Stimulated activated CD8-positive, alpha-beta memory T cell treated with anti-CD3 and anti-CD28 coated beads, Interleukin-12 subunit alpha, Interleukin-12 subunit beta, amount 100 ng/mL, for 1 hour (primary cell): ENCODE measurements at regions not wholly inside any gene's neighbourhood (a gene's known extent, or its start where the extent isn't known, plus 50 kb on each side); places are given as distances from the start of the nearest gene placed in this dataset.
"Not testable (repeated sequence)": the region's sequence is repeated elsewhere in the genome, so short reads cannot be mapped to it uniquely, and the experiment has no call there.

ENCODE experiments used
- DNase-seq: peaks from one replicate; pipeline ENCODE4 v3.0.0-alpha.2; 2020; ENCODE audit warnings: low read depth

GRCh38 chr6:11452106-11452505, 85.4 kb upstream of the TMEM170B start:
- DNase-seq = not testable (repeated sequence)

- DNase-seq = no peak
These were observed 87.5 kb upstream of the TMEM170B start for GRCh38 chr6:11450037-11450436.

GRCh38 chr6:11449408-11449807, 88.1 kb upstream of the TMEM170B start:
- DNase-seq = no peak

DNA sequence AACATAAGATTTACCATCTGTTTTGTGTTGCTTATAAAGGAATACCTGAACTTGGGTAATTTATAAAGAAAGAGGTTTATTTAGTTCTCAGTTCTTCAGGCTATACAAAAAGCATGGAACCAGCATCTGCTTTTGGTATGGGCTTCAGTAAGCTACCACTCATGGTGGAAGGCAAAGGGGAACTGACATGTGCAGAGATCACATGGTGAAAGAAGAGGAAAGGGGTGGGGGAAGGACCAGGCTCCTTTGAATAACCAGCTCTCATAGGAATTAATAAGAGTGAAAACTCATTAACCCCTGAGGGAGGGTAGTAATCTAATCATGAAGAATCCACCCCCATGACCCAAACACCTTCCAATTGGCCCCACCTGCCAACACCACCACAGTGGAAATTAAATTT, 89.5 kb upstream of the TMEM170B start:
- no peak for DNase-seq

DNA sequence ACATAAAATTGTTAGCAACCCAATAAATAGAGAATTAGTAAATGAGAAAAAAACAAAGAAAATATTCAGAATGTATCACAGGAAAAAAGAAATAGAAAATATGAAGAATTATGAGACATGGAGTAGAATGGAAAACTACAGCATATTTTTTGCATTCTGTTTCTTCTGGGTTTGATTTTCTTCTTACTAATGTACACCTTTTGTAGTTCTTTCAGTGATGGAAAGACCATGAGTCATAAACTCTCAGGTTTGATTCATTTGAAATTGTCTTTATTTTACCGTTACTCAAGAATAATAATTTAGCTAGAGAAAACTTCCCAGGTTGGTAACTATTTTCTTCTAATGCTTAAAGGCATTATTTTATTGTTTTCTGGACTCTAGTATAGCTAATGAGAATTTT, 90.3 kb upstream of the TMEM170B start:
- DNase-seq = no peak

- DNase-seq = no peak
These were observed 92.4 kb upstream of the TMEM170B start for GRCh38 chr6:11445146-11445545.

DNA sequence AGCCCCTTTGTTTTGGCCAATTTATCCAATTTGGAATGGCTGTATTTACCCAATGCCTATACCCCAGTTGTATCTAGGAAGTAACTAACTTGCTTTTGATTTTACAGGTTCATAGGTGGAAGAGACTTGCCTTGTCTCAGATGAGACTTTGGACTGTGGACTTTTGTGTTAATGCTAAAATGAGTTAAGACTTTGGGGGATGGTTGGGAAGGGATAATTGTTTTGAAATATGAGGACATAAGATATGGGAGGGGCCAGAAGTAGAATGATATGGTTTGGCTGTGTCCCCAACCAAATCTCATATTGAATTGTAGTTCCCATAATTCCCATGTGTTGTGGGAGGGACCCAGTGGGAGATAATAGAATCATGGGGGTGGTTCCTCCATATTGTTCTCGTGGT, 94.4 kb upstream of the TMEM170B start:
- not testable (repeated sequence) for DNase-seq

DNA sequence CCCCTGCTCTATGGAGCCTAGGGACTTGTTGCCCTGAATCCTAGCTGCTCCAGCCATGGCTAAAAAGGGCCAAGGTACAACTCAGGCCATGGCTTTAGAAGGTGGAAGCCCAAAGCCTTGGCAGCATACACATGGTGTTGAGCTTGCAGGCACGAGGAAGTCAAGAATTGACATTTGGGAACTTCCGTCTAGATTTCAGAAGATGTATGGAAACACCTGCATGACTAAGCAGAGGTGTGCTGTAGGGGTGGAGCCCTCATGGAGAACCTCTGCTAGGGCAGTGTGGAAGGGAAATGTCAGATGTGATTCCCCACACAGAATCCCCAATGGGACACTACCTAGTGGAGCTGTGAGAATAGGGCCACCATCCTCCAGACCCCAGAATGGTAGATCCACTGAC, 95.1 kb upstream of the TMEM170B start:
- DNase-seq = no peak

DNA sequence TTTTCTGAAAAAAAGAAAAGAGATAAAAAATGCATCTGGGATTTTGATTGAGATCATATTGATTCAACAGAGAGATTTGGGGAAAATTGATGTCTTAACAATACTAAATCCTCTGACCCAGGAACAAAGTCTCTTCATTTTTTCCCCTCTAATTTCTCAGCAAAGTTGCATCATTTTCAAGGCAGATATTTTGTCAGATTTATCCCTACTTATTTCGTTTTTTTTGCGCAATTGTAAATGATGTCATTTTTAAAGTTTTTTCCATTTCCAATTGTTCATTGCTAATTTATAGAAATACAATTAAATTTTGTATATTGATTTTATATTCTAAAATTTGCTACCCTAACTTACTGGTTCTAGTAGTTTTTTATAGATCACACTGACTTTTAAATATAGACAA, 97.7 kb upstream of the TMEM170B start:
- DNase-seq = no peak

- no peak for DNase-seq
These were observed 98.5 kb upstream of the TMEM170B start for GRCh38 chr6:11439017-11439420.

- DNase-seq = no peak
These were observed 99.6 kb upstream of the TMEM170B start for GRCh38 chr6:11437824-11438459.

DNA sequence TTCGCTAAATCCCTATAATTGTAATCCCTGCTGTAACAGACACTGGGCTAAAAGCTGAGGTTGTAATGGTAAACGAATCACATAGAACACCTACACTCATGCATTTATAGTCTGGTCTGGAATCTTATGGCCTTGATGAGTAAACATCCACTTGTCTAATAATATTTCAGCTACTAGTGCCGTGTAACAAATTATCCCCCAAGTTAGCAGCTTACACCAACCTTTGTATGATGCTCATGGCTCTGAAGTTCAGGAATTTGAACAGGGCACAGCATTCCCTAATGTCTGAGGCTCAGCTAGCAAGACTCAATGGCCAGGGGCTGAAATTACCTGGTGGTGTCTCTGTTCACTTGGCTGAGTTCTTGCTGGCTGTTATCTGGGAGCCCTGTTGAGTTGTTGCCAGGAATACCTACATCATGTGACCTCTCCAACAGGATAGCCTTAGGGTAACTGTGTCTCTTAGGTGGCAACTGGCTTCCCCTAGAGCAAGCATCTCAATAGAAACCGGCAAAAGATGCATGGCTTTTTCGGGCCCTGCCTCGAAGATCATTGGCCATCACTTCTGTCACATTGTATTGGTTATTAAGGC, 100.9 kb upstream of the TMEM170B start:
- DNase-seq = no peak

DNA sequence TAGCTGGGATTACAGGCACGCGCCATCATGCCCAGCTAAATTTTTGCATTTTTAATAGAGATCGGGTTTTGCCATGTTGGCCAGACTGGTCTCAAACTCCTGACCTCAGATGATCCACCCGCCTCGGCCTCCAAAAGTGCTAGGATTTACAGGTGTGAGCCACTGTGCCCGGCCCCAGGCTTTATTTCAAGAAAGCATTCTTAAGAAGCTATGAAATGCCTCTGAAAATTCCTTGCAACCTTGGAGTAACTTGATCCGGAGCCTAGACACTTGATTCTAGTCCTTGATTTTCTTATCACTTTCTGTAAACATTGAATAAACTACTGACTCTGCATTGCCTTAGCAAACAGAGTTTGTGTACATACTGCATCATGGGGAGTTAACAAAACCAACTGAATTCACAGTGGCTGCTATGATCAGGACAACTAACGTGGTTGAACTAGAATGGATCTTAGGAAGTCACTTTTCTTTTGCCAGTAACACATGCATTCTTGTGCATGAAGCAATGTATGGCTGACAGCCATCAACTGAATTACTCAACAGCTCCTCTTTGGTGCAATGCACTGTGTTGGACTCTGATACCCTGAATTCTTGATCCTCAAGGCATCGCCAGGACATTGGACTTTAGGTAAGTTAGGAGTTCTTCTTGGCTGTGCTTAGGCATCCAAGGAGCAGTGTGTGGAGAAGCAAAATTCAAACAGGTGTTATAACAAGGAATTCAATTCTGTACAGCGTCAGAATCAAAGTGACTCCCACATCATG, 102.8 kb upstream of the TMEM170B start:
- no peak for DNase-seq

DNA sequence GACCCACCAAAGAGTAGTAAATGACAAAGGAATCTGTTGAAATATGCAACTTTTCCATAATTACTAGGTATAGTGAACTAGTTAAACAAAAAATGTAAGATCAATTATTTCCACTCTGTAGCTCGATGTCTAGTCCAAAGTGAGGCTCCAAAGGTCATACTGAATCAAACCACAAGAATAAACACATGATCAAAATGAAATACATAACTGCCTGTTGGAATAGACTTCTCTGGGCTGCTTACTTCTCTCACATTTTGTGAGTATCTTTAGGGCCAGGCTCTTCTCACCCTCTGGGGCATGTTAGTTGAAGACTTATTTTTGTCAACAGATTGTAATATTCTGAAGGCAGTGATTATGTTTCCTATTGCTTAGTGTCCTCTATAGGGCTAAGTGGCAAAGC, 103.7 kb upstream of the TMEM170B start:
- no peak for DNase-seq

DNA sequence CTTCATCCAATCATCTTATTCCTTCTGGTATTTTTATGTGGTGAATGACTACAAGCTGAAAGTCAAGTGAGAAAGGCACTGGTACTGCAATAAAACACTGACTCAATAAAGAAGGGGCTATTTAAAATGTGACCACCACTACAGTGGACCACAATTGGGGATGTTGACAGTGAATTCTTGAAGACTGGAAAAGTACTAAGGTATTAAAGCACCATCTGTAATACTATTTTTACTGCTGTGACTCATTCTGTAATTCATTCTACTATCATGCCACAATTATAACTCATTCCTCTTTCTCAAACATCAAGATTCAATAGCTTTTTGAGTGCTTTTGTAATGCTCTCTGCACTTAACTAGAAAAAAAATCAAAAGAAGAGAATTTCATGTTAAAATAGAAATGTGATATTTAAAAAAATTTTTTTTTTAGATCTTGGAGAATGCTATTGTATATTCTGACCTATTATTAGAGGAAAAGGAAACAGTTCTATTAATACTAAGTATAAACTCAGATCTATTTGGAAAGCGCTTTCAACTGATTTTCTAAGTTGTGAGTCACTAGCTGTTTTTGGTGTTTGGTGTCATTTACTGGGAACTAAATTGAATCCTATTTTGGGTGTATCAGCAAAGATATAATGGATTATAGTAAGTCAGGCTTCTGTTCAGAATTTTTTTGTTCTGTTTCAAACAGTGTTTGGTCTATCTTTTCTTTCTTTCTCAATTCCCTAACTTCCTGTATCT, 104.7 kb upstream of the TMEM170B start:
- DNase-seq = no peak

DNA sequence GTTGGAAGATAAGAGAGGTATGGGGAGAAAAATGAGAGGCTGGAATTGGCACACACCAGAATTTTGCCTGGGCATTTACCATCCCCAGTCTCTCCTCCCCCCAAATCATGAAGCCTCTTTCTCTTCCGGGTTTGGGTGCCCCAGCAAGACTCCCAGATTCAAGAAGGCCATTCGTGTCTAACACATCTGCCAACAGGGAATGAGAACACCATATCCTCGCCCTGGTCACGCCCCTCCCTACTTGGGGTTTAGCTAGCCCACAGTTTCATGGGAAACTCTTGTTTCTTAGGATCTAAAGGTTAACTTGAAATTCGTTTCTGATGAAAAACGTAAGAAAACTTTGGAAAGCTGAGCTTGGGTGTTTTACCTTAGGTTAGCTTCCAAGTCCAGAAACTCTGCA, 105.5 kb upstream of the TMEM170B start:
- DNase-seq = no peak

- no peak for DNase-seq
These were observed 106.1 kb upstream of the TMEM170B start for GRCh38 chr6:11431455-11431937.

DNA sequence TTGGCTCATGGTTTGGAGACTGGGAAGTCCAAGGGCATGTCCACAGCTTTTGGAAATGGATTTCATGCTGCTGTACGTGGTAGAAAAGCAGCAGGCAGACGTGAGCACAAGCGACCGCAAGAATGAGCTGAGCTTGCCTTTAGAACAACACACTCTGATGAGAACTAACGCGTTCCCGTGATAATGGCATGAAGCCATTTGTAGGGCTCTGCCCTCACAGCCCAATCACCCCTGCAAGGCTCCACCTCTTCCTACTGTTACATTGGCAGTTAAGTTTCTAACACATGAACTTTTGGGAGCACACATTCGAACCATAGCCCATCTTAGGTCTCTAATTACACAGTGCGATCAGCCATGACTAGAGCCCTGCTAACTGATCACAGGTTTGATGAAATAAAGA, 107.5 kb upstream of the TMEM170B start:
- DNase-seq = no peak

DNA sequence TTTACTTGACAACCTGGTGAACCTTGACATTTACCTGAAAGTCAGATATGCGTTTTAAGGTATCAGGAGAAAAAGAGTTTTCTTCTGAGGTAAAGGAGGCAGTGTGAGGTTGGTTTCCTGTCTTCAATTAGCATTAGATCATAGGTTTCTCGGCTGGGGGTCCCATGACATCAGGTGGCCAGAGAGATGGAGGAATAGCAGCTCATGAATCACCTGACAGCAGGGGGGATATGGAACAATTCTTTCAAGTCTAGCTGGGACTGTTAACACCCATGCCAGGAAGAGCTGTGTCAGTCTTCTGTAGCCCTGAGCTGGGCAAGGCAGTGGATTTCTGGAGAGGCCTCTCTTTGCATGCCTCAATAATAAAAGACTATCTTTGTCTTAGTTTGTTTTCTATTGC, 108.0 kb upstream of the TMEM170B start:
- no peak for DNase-seq

DNA sequence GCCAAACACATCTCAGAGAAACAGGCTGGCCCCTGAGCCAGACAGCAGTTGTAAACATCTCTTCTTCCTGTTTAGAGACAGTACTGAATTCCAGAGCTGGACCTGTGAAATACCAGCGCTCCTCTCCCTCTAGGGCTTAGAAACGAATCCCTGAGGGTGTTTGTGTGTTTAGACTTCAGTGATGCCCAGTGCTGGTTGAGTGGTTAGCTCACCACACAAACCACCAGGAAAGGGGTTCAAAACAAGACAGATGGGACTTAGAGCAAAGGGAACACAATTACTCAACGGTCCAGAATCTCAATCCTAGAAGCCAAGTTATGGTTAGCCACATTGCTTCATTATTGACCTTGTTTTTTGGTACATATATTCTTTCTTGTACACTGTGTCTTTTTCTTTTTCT, 108.7 kb upstream of the TMEM170B start:
- DNase-seq = no peak

- no peak for DNase-seq
These were observed 109.2 kb upstream of the TMEM170B start for GRCh38 chr6:11428371-11428770.

- no peak for DNase-seq
These were observed 109.8 kb upstream of the TMEM170B start for GRCh38 chr6:11427723-11428245.
